IPS DF 4.7 (cell line): ENCODE measurements at regions not wholly inside any gene's neighbourhood (a gene's known extent, or its start where the extent isn't known, plus 50 kb on each side); places are given as distances from the start of the nearest gene placed in this dataset.

Source experiments
- DNase-seq: peaks from one replicate; pipeline ENCODE4 v3.0.0-alpha.2; 2013; ENCODE audit warnings: low spot score; ENCODE audit errors: extremely low read depth

DNA sequence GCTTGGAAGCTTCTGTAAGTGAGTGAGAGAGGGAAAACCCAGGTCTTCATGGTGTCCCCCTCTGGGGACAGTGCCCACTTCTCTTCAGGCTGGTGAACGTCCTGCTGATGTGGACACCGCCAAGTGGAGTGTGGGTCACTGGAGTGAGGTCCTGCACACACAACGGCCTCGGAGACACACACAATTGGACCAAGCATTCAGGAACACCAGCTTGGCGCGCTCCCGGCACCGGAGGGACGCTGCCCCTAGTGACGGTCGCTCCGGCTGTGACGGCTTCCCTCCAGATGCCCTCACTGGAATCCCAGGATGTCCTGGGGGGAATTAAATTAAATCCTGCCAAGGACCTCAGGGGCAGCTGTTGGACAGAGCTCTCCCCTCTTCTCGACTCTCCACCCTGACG is 123.1 kb downstream of the ZNF664 start:
- DNase-seq = no peak

DNA sequence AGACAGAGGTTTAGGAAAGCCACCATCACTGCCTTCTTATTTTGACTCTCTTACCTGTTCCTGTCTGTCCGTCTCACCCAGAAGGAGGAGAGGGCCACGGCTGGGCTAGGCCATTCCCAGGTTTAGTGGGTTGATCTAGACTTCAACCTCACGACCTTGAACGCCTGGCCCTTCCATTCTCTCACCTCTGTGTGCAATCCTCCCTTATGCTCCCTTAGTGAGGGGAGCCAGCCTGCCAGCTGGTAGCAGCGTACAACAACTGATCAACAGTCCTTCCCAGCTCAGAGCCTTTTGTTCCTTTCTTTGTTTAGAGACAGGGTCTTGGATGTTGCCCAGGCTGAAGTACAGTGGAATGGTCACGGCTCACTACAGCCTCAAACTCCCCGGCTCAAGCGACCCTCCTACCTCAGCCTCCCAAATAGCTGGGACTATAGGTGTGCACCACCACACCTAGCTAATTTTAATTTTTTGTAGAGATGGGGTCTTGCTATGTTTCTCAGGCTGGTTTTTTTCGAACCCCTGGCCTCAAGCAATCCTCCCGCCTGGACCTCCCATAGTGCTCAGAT is 123.9 kb downstream of the ZNF664 start:
- no peak for DNase-seq

DNA sequence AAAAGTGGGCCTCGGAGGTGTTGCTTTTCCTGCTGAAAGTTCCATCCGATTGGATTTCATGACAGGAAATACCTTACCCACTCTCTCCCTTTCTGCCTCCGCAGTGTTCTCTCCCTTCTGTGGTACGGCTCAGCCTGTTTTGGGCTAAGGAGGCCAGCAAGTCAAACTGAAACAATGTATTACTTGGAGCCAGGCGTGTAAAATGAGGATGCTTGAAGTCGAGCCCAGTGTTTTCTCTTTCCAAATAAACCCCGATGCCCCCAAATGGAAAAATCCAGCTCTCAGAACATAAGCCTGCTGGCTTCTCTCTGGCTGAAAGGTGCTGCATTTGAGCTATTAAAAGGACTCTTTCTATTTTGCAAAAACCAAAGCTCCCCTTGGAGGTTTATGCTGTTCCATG is 124.7 kb downstream of the ZNF664 start:
- no peak for DNase-seq

DNA sequence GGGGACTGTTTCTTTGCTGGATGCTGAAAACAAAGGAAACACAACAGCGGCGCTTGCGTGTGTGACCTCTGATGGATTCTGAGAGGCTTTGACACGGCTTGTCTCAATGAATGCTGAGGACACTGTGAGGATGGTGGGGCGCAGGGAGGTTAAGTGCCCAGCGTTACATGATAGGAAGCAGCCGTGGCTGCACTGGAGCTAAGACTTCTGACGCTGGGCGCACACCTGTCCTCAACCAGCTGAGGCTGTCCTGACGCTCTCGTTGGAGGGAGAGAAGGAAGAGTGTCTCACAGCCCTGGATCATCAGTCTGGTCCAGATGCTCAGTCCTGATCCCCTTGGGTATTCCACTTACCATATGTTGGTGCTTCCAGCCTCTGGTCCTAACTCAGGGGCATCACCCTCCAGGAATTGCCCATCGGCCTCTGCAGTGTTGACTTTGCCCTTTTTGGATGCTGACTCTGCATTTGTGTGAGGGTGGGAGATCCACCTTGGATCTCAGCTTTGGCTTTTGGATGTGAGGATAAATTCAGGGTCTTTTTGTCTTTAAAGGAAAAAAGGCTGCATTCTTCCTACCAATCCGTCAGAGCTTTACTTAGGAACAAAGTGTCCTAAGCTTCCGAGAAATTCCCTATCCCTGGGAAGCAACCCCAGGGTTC is 125.2 kb downstream of the ZNF664 start:
- DNase-seq = no peak

DNA sequence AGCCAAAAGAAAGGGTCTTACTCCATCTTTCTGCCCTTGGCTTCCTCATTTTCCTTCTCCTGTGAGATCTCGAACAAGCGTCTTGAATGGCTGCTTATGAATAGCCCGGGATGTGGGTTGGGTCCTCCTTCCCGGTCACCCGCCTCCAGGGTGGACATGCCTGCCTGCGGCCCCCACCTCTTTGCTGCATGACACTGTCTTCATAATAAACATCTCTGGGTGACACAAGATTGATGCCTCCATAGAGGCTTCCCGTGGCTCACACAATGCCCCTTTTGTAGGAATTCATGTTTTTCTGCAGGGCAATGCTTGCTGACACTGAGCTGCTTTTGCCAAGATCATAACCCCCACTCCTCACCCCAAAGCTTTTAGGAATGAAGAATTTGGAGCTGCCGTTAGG is 125.9 kb downstream of the ZNF664 start:
- DNase-seq = no peak

DNA sequence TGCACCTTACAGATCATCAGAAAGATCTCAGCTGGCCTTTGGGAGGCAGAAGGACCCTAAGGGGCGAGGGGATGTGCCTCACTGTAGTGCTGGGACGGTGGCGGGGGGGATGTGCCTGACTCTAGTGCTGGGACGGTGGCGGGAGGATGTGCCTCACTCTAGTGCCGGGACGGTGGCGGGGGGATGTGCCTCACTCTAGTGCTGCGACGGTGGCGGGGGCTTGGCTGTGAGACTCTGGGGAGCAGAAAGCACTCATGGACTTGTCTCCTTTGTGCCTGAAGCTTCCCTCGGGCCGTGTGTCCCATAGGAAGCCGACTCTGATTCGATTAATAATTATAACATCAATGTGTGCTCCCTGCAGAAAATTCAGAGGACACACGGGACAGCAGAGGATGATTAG is 126.6 kb downstream of the ZNF664 start:
- no peak for DNase-seq

DNA sequence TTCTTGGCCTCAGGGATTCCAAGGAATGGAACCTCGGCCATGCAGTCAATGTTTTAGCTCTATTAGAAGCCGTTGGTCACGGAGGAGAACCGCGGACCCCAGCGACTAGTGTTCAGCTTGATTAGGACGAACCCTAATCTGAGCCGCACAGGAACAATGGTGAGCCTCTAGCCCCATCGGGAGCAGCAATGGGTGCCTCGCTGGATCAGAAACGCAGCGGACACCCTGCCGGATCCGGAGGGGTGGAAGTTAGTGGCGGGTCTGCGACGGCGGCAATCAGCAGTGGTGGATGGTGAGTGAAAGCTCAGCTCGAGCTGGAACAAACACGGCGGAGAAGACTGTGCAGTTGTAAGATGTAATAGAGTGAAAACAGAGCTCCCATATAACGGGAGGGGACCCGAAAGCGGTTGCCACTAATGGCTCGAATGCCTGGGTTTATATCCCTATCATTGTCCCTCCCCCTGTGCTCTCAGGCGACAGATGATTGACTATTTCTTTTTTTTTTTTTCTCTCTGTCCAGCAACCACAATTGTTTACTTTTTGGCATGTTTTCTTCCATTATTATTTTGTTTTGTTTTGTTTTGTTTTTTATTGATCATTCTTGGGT is 127.7 kb downstream of the ZNF664 start:
- no peak for DNase-seq

DNA sequence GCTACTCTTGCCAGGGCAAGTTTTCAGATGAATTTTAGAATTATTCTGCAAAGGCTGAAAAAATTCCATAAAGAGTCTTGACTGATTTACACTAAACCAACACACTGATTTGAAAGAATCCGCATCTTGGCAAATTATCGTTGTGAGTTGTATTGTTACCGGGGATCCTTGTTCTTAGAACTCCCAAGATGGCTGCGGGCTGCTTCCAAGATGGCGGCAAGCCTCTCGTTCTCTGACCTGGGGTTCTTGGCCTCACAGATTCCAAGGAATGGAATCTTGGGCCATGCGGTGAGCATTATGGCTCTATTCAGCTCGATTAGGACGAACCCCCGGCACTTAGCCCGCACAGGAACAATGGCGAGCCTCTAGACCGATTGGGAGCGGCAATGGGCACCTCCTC is 132.5 kb downstream of the ZNF664 start:
- no peak for DNase-seq

DNA sequence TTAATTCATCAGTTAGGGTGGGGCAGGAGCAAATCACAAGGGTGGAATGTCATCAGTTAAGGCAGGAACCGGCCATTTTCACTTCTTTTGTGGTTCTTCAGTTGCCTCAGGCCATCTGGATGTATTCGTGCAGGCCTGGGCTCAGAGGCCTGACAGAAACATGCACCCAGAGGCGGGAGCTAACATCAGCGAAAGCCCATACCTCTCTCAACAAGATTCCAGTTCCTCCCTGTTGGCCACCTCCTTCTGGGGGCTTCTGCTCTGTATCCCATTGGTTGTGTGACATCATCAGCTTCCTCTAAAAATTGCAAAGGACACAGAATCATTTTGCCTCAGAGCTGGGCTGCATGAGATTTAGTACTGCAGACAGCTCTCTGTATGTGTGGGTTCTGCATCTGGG is 134.3 kb downstream of the ZNF664 start:
- no peak for DNase-seq

DNA sequence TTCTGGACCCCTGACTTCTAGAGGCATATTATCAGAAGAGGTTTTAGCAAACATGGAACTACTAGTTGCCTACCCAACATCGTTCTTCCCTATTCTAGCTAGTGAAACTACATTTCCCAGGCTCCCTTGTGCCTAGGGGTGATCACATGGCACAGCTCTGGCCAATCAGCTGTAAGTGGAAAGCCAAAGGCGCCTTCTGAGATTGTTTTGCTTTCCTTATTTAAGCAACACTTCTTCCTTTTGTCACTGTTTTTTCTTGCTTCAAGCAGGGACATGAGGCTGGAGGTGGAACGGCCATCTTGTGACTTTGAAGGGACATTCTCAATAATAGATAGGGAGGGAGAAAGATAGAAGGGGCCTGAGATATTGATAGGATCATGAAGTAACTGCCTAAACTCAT is 136.7 kb downstream of the ZNF664 start:
- DNase-seq = no peak

DNA sequence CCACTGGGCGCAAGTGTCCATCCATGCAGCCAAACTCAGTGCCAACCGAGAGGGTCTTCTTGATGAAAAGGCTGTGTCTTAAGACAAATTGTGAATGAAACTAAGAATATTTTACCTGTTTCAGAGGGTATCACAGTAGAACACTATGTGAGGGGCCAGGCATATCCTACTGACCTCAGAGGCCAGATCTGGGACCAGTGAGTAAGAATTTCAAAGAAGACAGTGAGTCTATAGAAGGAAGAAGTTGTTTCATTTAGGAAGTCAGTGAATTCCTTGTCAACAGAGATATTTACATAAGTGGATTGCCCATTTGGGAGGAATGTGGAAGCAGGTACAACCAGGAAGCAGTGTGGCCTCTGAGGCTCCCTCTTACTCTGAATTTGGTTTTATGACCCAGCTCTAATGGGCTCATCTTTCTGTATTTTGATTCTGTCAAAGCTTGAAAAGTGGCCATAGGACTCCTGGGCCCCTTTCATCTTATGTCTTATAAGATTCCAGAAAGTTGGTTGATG is 137.4 kb downstream of the ZNF664 start:
- DNase-seq = no peak

DNA sequence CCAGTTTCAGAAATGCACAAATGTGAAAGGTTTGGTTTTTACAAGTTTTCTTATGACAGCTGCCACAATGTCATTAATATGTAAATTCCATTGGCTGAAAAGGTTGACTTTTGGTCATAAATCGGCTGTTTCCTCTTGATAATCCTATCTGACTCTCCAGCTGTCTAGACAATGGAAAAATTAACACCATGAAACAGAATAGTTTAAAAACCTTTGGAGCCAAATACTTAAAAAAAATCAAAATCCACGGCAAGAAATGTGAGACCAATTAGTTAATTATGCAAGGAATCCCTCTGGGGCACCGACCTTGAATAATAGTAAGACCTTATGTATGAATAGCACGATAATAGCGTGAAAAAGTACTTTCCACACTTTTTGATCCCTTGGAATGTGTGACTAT is 138.0 kb downstream of the ZNF664 start:
- DNase-seq = no peak

DNA sequence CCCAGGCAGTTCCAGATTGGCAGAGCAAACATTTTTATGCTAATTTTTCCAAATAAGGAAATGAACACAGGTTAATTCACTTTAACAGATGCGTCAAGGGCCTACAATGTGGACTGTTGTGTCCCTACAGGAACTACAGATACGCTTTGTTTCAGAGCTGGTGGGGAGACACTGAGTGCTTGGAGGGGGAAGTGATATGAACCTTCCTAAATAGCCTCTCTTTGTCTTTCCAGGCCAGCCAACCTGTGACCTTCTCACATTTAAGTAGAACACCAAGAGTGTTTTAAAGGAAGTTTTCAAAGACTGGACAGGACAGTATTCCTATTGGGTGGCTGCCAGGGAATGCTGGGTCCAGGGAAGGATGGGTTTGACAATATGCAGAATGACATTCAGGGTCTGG is 141.3 kb downstream of the ZNF664 start:
- DNase-seq = no peak

DNA sequence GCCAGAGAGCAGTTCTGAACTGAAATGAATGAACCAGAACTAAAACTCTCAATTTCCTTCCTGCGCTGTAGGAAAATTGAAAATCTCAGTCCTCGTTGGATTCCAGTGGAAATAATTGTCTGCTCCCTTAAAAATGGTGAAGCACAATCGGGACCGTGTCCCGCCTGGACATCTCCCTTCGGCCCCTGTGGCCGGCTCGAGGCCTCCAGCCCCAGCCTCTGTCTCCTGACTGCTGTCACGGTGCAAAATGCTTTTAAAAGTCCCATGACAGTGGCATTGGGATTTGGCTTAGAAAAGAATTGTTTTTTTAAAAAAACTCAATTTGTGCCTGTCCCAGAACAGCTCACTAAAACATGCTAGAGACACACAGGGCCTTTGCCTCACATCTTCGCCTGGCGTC is 142.5 kb downstream of the ZNF664 start:
- no peak for DNase-seq

DNA sequence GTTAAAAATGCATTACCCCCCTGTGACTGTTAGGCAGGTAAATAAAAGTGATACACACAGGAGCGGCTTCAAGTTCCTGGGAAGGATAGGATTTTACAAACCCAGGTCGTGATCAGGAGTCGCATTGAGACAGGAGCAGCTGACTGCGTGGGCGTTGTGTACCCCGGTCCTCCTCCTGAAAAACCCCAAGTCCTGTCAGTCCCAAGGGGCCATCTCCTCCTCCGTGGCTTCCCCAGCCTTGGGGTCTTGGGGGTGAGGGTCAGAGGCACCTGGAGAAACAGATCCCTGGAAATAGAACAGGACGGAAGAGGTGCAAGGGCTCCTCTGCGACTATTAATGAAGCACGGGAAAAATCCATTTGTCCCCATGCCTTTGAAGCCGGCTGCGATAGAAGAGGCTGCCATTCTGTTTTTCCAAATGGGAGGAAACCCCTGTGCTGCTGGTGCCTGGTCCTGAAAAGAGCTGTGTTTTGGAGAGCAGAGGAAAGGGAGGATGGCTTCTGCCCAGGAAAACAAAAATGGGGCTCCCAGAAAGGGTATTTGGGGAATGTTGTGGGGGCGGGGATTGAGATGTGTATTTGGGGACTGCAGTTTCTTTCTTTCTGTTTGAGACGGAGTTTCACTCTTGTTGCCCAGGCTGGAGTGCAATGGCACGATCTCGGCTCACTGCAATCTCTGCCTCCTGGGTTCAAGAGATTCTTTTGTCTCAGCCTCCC is 143.1 kb downstream of the ZNF664 start:
- DNase-seq = no peak

DNA sequence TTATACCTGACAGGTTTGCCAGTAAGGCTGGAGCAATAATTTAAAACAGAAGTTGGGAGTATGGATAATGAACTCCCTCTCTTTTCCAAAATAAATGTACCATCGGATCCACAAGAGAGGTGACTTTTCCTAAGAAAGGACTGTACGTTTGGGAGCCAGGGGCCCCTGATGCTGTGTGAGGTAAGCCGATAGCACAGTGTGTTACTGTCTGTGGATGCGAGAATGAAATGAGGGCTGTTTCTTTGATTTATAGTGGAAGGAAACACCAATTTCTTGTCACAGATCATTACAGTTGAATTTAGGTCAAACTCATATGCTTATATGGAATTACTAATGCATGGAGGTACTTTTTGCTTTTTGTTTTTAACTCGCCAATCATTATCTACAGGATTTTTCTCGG is 147.7 kb downstream of the ZNF664 start:
- DNase-seq = no peak

DNA sequence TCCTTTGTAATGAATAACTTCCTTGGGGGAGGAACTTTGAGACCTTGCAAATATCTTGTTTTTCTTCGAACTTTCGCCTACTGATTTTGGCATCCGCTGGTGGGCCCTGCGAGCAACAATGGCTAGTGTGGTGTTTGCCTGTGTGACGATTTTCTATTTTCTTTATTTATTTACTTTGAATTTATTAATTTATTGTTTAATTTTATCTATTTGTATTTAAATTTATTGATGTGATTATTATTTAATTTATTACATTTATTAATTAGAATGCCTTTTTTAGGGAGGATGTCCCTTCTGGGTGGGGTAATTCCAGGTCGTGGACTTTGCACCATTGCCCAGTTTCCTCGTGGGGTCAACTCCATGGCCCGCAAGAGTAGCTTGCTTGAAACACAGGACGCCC is 149.7 kb downstream of the ZNF664 start:
- no peak for DNase-seq

DNA sequence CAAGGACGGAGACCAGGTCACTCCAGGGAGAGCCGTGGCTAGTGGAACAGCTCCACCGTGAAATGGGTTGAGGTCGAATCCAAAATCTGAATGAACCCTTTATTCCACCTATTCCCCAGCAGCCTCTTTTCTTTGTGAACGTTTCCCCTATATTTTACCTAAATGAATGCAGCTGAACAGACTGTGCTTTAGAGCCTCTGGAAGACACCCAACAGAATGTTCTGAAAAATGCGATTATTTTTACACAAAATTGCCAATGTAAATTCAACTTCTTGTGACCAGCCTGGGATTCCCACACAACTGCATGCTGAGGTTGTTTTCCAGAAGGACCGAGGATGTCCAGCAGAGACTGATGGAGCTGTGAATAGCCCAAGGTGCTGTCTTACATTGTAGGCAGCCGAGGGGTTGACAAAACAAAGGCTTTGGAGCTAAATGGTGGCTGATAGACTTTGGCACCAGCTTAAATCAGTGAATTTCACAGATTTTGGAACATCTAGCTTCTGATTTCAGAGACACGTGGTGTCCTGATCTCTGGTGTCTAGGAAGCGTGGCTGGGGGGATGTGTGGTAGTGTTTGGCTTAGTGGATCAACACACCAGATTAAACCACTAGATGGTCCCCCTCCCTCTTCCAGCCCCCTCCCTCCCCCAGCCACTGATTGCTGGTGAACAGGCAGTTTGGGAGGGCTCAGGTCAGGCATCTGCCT is 150.4 kb downstream of the ZNF664 start:
- no peak for DNase-seq

DNA sequence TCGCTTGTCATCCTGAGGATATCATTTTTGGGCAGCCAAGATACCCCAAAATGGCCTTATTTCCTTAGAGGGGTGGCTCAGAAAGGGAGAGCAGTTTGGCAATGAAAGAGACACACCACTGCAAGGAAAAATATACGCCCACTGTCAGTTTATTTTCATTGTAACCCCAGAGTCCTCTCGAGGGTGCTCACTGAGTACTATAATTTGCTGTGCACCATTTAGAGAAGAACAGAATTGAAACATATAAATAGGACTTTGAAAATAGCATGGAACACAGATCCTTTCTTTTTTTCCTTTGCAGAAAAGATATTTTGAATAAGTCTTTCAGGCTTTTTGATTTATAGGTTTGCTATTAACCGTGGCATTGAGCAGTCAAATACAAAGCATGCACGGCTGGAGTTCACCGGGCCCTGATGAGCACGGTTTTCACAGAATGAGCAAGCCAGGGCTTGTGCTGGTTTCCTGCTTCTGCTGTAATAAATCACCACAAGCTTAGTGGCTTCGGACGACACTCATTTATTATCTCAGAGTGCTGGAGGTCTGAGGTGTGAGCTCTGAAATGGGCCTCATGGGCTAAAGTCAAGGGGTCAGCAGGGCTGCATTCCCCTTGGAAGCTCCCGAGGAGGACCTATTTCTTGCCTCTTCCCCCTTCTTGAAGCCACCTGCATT is 152.3 kb downstream of the ZNF664 start:
- no peak for DNase-seq

DNA sequence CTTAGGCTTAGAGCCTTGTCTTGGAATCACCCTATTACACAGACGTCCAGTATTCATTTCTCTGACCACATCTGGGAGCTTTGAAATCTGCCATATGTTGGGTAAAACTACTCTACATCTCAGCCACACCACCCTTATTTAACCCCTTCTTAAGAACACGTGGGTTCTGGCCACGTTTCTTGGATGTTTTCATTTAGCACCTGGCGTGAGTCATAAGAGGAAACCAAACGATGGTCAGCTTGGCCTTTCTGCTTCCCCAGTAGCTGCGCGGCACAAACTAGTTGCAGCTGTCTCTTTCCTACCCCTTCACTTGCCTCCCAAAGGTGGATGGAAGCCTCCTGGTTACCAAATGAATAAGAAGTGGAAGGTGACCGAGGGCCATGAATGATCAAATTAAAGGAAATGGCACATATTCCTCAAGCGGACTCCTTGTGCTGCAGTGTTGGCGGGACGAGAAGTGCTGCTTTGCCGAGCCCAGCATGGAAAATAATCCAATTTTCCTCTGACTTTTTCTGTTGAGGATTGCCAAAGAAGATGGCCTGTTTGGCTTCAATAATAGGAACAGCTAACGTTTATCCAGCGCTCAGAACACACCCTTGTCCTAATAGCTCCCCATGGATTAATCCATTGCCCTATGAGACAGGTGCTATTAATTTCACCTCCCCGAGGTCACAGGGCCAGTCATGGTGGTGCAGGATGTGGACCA is 154.1 kb downstream of the ZNF664 start:
- DNase-seq = no peak

DNA sequence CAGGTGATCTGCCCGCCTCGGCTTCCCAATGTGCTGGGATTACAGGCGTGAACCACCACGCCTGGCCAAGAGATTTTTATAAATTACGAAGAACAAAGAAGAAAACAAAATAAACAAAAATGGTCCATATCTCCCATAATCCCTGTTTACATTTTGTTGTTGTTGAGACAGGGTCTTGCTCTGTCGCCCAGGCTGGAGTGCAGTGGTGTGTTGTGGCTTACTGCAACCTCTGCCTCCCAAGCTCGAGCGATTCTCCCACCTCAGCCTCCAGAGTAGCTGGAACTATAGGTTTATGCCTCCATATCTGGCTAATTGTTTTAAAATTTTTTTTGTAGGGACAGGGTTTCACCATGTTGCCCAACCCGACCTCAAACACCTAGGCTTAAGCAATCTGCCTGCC is 156.1 kb downstream of the ZNF664 start:
- DNase-seq = no peak
